NOMO-1 treated with DMSO at 0.1 percent for 48 hours (cell line): ENCODE measurements at regions not wholly inside any gene's neighbourhood (a gene's known extent, or its start where the extent isn't known, plus 50 kb on each side); places are given as distances from the start of the nearest gene placed in this dataset.

Source experiments
- DNase-seq: peaks from one replicate; lab custom pipeline; 2025; ENCODE audit not compliant: unreplicated experiment; lab: John Stamatoyannopoulos, UW

DNA sequence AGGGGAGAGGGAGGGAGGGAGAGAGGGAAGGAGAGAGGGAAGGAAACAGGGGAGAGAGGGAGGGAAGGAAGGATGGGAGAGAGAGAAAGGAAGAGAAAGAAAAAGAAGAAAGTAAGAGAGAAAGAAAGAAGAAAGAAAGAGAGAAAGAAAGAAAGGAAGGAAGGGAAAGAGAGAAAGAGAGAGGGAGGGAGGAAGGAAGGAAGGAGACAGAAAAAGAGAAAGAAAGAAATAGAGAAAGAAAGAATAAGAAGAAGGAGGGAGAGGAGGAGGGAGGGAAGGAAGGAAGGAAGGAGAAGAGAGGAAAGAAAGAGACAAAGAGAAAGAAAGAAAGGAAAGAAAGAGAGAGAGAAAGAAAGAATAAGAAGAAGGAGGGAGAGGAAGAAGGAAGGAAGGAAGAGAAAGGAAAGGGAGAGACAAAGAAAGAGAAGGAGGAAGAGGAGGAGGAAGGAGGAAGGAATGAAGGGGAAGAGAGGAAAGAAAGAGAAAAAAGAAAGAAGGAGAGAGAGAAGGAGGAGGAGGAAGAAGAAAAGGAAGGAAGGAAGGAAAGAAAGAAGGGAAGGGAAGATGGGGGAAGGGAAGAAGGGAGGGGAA, 189.6 kb downstream of the PARM1 start:
- no peak for DNase-seq

DNA sequence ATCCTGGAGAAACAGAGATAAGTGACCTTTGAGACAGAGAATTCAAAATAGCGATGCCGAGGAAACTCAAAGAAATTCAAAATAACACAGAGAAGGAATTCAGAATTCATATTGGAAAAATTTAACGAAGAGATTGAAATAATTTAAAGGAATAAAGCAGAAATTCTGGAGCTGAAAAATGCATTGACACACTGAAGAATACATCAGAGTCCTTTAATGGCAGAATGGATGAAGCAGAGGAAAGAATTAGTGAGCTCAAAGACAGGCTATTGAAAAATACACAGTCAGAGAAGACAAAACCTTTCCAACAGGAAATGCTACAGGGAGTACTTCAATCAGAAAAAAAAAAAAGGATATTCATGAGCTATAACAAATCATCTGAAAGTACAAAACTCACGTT, 185.8 kb downstream of the PARM1 start:
- no peak for DNase-seq

GRCh38 chr4:75110061-75110460, 177.1 kb downstream of the PARM1 start:
- DNase-seq = no peak

DNA sequence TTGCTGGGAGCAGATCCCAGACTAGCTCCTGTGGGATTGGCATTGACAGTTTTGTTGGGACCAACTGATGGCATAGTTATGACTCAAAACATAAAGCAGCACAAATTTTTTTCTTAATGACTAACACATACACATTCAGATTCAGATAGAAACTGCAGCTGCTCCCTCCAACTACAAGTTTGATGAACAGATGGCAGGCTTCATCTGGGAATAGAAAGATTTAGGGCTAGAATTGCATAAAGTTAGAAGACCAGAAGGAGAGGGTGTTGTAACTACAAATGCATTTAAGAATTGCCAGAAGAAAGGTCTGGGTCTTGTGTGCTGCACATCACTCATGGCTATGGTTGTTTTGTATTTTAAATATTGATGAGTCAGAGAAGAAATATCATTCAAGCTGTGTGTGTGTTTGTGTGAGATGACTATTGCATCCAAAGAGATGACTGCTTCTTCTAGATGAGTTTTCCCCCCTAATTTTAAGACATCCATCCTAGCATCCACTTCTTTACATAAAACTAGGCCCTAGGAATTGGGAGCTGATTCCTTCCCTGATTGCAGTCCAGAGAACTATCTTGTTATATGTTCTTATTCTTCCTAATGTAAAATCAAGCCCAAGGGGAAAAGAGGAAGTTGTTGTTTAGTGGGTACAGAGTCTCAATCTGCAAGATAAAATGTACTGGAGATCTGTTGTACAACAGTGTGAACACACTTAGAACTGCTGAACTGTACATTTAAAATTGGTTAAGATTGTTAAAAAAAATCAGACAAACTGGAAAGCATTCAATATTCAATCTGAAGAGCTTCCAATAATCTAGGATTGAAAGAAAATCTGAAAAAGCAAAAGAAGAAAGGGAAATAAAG, 175.1 kb downstream of the PARM1 start:
- no peak for DNase-seq

DNA sequence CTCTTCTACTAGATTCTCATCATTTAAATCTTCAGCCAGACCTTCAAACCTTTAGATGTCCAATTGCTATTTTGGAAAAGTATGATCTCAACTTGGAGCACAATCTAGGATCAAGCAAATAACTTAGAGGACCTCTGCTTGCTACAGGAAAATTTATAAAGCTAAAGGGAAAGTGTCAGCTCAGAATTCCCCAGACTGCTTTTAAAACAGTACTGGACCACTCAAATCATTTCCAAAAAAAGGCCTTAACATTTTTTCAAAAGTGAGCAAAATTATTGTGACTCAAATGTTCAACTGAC, 169.8 kb downstream of the PARM1 start:
- no peak for DNase-seq

DNA sequence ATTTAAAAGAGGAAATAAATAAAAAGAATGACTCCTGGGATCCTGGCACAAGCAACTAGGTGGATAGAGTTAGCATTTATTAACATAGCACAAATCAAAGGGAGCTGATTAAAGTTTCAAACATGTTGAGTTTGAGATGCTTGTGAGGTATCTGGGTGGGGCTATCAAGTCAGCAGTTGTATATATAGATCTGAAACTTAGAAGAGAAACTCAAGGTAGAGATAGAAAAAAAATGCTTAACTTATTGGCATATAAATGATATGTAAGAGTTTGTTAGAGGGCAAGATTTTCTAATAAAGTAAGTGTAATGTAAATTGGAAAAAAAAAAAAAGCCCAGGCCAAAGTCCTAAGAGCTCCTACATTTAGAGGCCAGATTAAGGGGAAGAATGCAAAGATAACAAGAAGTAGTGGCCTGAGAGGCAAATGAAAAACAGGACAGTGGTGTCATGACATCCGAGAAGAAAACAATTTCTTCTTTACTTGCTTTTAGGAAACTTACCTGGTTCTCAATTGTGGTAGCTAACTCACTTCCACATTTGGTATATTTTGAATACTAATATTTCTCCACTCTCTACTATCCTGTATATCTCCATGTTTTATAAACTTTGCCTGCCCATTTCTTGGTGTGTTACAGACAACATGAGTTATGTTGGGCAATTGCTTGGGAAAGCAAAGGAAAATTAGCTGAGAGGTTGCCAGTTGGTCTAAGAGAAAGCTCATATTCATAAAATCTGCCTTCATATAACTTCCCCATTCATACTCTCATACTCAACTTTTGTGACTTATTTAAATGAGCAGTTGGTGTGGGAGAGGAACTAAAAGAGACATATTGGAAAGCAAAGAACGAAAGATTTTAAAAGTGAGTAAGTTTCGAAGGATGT, 169.2 kb downstream of the PARM1 start:
- peak; percentile 75 for DNase-seq
